ENCODE measurements at regions not wholly inside any gene's neighbourhood (a gene's known extent, or its start where the extent isn't known, plus 50 kb on each side); places are given as distances from the start of the nearest gene placed in this dataset.

DNA sequence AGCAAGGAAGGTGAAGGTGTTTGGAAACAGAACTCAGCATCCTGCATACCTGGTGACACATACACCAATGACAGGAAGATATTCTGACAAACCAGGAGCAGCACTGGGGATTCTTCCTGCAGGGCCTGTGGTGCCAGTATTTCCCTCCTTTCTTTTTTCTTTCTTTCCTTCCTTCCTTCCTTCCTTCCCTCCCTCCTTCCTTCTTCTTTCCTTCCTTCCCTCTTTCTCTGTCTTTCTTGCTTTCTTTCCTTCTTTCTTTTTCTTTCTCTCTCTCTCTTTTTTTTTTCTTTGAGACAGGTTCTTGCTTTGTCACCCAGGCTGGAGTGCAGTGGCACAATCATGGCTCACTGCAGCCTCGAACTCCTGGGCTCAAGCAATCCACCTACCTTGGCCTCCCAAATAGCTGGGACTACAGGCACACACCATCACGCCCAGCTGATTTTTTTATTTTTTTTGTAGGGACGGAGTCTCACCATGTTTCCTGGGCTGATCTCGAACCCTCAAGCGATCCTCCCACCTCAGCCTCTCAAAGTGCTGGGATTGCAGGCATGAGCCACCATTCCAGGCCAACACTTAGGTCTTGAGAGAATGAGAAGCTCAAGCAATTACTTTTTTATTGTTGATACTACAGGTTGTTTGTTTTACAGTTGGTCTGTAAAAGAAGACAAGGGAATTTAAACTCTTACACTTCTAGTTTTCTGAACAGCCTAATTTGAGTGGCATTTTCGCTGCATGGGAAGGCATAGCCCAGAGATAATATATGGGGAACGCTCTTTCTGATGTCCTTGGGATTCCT is 54.7 kb upstream of the GATA6 start:
- no peak for DNase-seq (ENCODE audit: low spot score)

DNA sequence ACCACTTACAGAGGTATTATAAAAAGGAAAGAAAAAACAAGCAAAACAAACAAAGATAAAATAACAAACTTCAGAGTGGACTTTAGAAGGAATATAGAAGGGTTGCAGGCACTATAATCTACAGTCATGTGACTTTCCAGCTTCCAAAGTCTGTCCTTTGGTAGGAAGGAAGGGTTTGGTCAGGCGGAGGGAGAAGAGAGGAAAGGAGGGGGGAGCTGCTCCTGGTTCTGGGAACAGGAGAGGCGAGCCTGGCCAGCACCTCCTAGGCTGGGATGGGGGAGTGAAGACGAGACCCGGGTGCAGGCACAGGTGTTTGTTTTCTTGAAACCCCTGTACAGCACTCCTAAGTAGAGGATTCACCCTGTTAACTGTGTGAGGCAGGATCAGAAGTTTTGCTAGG is 53.8 kb upstream of the GATA6 start:
- DNase-seq (ENCODE audit: low spot score): no peak
